NCI-H2107 (cell line): ENCODE measurements at regions not wholly inside any gene's neighbourhood (a gene's known extent, or its start where the extent isn't known, plus 50 kb on each side); places are given as distances from the start of the nearest gene placed in this dataset.
"Not testable (repeated sequence)": the region's sequence is repeated elsewhere in the genome, so short reads cannot be mapped to it uniquely, and the experiment has no call there.

Source experiments
- DNase-seq: peaks from one replicate; lab custom pipeline; 2025; lab: John Stamatoyannopoulos, UW

GRCh38 chr10:29881811-29882210 lies 177.6 kb downstream of the JCAD start:
- DNase-seq: no peak

DNA sequence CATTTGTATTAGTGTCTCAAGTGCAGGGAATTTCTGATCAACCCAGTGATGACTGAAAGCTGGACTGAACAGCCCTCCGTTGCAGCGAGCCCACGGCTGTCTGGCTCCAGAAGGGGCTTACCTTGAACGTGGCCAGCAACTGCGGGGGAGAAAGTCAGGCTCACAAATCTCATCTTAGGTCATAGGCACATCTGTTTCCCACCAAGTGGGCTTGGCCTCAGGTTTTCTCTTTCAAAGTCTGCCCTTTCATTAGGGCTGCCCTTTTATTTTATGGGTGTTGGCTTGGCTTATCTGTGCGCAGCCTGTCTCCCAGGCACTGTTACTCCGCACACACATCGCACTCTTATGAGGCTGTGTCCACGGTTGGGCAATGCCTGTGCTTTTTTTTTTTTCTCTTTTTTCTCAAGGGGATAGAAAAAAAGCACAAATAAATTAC lies 178.0 kb downstream of the JCAD start:
- DNase-seq: no peak

DNA sequence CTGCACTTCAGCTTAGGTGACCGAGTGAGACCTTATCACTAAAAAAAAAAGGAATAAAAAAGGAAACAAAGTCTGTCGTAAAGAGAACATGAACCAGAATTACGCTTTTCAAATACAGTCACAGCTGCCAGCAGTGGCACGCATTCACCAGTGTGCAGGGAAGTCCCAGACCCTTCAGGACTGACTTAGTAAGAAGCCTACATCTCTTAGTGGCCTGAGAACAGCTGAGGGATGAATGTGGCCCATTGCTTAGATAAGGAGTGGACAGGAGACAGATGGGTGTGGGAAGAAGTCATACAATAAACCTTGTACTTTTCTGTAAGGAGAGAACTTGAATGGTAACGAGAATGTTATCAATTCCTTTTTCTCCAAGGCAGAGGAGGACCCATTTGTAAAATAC lies 178.5 kb downstream of the JCAD start:
- no peak for DNase-seq

- DNase-seq: no peak
These were observed 179.5 kb downstream of the JCAD start for GRCh38 chr10:29879862-29880261.

DNA sequence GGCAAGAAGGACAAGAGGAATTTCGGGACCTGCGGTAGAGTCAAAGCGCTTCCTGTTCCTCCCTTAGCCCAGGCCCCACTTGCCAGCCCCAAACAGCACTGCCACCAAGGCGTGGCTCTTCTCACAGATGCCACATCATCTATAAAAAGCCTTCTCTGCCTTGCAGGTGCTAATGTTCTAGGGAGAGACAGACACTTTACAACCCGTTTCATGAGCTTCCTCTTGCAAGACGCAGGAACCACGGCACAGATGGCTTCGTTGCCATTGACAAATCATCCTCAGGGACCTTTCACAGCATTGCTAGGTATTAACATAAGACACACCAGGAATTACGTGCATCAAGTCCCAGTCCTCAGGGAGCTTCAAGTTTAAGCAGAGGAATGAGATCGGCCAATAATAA lies 180.9 kb downstream of the JCAD start:
- DNase-seq: no peak

DNA sequence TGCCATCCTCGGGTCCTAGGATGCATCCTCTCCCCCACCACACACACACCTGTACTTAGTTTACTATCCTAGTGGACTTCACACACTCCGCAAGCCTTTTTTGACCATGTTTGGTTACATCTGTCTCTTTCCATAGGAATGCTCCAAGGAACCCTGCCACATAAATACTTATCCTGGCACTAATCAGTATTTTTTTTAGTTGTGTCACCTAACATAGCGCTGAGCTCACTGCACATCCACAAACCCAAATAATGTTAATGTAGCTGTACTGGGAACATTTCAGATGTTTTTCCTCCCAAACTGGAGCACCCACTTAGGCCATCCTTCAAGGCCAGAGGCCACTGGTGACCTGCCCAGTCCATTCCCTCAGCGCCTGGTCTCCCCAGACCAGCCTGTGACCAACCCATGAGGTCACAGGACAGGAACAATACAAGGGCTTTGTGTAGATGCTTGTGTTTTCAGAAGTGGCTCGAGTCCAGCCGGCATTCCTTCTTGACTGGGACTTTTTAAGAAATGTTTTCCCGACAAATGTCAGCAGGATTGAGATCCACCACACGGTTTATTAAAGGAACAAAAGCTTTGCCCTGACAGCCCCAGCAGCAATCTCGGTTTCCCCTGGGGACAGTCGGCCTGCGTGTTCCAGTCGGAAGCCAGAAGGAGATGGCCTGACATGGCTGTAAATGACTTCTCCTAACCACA lies 181.4 kb downstream of the JCAD start:
- DNase-seq: no peak

- no peak for DNase-seq
These were observed 183.3 kb downstream of the JCAD start for GRCh38 chr10:29876008-29876555.

GRCh38 chr10:29874606-29875269 lies 184.6 kb downstream of the JCAD start:
- no peak for DNase-seq

GRCh38 chr10:29873941-29874484 lies 185.4 kb downstream of the JCAD start:
- no peak for DNase-seq

- DNase-seq: no peak
These were observed 188.8 kb downstream of the JCAD start for GRCh38 chr10:29870522-29871044.

GRCh38 chr10:29869593-29869992 lies 189.8 kb downstream of the JCAD start:
- no peak for DNase-seq

DNA sequence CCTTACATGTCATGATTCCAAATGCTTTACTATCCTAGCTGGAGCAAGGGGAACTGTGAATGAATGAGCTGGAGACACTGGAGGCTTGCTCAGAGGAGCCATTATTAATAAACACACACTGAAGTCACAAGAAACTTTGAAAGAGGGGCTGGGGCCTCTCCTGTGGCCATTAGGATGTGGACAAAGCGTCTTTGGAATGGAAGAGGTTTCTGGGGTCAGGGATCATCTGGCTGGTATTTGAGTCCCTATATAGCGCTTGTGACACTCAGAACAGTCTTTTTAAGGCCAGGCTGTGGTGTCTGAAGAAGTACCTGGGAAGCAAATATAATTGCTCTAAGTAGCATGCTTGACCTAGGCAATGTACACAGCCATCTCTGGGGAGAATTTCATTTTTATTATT lies 193.0 kb downstream of the JCAD start:
- no peak for DNase-seq

DNA sequence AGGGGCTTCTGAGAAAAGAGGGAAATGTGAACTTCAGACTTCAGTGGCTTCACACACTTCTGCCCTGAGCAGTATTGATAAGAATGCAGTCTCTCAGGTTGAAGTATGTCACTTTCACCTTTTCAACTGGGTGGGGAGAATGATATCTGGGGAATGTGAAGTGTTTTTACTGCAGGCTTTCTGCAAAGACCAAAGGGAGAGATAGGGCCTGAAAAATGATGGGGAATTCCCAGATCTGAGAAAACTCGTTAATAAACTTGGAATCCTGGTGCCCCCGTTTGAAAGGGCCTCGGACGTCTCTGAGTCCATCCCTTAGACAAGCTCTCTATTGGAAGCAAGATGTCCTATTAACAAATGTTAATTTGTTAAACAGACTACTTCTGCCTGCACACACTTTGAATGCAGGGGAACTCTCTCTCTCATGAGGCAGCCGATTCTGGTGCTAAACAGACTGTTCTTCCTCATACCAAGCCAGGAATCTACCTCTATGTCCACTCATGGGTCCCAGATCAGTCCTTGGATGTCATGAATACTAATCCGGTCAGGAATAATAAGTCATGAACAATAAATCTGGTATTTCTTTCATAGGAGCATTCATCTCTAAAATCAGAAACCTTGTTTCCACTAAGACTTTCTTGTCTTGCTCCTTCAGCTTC lies 193.6 kb downstream of the JCAD start:
- DNase-seq: no peak

DNA sequence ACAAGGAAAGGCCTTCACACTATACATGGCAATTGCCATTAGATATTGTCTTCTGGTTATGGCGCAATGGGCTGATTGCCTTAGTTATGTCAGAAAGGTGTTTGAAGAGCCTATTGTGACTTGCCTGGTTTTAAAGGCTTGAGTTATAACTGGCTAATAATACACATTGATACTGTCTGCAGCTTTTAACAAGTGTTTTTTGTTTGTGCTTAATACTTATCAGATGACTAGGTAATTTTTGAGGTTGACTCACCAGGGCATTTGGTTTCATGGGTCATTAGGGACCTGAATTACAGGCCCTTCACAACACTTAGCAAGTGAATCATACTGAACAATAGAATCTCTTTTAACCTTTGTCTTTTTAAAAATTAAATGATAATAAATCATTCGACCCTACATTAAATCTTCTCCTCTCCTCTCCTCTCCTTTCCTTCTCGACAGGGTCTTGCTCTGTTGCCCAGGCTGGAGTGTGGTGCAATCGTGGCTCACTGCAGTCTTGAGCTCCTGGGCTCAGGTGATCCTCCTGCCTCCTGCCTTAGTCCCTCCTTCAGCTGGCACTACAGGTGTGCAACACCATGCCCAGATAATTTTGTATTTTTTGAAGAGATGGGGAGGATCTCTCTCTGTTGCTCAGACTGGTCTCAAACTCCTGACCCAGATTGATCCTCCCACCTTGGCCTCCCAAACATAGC lies 196.3 kb downstream of the JCAD start:
- DNase-seq: no peak

DNA sequence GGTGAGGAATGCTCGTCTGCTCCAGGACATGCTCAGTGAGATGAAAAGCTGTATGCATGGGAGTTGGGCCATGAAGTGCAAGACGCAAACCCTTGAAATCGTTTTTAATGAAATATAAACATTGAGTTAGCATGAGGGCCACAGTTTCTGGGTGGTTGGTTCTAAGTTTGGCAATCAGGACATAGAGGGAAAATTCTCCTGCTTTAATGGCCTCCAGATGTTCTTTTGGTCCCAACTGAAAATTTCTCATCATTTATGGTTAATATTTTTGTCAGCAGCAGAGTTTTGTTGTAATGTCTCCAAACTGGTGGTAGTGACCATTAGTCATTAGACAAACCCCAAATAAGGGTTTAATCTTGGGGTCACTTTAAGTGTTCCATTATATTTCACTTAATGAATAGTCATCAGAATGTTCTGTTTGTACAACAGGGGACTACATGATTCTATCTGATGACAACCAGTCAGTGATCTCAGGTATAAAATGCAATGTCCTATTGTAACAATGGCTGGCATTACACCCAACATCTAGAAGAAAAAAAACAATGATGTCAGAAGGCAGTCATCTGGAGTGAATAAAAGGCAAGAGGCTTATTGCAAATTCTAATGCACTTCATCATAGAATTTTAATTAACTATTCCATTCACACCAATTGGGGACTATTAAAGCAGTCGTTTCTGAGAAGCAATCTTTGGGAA lies 197.4 kb downstream of the JCAD start:
- DNase-seq: no peak

- not testable (repeated sequence) for DNase-seq
These were observed 198.2 kb downstream of the JCAD start for GRCh38 chr10:29861231-29861630.

DNA sequence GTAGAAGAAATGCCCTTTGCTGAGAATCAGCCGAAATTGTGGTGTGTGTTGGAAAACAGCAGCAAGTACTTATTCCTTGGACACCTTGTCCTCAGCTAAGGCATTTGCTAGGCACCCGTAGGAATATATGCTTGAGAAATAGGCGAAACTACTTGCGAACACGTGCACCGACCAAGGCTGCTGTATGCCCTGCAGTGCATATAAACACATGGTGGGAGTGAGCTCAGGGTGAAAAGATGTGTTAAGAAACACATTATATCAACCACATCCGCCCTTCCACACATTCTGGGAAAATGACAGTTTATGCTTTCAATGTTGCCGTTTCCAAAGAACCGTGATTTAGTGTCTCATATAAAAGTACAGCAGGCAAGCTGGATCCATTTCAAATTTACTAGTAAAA lies 199.2 kb downstream of the JCAD start:
- DNase-seq: no peak

DNA sequence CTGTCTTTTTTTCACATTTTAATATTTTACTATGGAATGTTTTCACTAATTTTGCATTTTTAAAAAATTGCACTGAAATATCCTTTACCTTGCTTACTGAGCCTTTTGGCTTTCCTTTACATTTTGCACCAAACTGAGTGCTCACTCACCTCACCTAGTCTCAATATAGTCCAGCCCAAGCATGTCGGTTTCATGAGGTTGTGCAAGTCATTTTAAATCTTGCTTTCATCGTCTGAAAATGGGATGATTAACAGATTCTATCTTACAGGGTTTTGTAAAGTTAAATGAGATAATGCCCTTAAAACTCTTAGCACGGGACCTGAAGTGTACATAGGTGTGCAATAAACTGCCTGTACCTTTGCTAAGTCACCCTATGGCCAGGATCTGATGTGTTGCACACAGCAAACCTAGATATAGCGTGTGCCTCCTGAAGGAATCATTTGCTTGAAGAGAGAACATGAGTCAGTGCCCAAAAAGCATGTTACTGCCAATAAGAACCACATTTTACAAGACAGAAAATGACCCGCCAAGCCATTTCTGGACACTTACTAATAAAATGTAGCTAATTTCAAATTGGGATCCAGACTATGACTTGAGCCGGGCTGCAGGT lies 199.8 kb downstream of the JCAD start:
- DNase-seq: no peak

GRCh38 chr10:29858702-29859267 lies 200.6 kb downstream of the JCAD start:
- no peak for DNase-seq
